SHP77 (cell line): ENCODE measurements at regions not wholly inside any gene's neighbourhood (a gene's known extent, or its start where the extent isn't known, plus 50 kb on each side); places are given as distances from the start of the nearest gene placed in this dataset.
"Not testable (repeated sequence)": the region's sequence is repeated elsewhere in the genome, so short reads cannot be mapped to it uniquely, and the experiment has no call there.

Experiments used
- DNase-seq, 2 experiments: peaks; one replicate each; lab custom pipeline; 2025; lab: John Stamatoyannopoulos, UW

- no peak for DNase-seq
Measured at GRCh38 chr22:48820481-48821345, 1007.0 kb downstream of the BRD1 start.

DNA sequence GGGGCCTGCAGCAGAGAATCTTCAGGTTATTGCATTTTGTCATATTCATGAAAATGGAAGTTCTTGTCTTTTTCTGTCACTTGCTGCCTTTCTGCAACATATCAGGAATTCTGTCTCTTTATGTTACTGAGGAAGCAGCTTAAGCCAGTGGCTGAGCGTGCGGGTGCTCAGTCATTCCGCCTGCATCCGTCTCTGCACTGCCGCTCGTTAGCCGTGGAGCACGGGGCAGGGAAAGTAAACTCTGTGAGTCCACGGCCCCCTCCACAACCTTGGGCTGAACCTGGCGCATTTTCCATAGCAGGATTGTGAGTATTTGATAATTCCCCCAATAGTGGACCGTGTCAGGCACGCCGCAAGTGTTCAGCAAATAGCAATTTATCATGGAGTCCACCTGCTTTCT lies 1007.7 kb downstream of the BRD1 start:
- DNase-seq, result no peak

DNA sequence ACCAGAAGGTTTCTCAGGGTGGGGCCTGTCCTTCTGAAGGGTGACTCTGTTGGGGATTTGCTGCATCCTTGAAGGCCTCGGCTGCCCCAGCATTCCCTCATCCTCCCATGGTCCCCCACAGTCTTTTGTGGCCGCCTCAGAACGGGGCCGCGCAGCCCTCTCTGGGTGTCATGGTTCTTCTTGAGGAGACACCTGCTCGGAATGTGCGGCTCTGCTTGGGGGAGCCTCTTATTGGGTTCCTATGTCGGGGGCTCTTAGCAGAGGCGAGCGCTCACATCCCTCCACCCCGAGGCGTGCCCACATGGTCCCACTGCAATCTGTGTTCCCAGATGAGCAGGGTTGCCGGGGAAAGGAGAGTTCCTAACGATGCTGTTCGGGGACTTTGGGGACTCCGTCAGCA lies 1008.4 kb downstream of the BRD1 start:
- no peak for DNase-seq

GRCh38 chr22:48817491-48817890 lies 1010.2 kb downstream of the BRD1 start:
- not testable (repeated sequence) for DNase-seq

GRCh38 chr22:48811885-48812284 lies 1015.8 kb downstream of the BRD1 start:
- DNase-seq, result no peak

DNA sequence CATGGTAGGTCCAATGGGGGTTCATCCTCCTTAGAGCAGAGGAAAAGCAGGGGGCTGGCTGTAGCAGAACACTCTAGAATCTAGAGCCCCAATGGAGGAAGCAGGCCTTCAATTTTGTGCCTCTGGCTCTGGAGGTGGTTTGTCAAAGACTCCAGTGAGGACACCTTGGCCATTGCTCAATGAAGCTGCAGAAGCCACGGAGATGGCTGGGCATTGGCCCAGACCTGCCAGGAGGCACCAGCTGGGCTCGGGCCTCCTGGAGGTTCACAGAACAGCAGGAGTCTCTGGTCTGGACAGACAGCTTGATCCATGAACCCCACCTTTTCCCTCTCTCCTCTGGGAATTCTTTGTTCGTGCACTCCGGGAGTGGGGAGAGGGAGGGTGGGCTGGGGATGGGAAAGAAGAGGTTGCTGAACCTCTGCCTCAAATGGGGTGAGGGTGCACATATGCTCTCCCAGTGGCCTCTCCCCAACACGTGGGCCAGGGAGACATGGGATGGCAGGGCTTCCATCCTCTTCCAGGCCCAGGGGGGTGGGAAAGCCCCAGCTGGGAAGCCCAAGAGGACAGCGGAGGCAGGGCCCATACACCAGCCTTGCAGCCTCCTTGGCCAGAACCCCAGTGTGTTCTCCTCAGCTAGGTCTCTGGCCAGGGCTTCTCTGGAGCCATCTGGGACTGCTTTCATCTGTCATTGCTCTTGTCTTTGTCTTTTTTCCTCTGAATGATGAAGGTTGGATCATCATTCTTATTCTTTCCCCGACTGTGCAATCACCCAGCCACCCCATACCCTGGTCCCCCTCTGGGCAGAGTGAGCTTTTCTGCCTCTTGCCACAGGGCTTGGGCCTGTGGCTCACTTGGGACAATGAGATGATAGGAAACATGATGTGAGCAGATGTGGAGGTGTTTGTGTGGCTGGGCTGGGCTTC lies 1019.4 kb downstream of the BRD1 start:
- no peak for DNase-seq

DNA sequence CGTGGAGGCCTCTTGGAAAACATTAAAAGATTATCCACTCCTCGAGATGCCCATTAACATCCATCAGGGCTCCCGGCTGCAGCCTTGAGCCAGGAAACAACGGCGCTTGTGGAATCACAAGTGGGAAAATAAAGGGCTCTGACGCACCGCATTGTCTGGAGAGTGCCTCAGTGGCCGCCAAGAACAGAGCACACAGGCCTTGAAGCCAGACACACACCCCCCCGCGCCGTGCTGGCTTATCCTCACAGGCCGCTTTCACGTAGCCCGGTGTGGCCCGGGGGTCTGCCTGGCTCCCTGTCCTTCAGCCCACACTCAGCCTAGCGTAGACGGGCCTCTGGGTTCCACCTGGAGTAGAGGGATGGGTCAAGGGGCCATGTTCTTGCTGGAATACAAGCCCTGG lies 1020.5 kb downstream of the BRD1 start:
- DNase-seq, result no peak

DNA sequence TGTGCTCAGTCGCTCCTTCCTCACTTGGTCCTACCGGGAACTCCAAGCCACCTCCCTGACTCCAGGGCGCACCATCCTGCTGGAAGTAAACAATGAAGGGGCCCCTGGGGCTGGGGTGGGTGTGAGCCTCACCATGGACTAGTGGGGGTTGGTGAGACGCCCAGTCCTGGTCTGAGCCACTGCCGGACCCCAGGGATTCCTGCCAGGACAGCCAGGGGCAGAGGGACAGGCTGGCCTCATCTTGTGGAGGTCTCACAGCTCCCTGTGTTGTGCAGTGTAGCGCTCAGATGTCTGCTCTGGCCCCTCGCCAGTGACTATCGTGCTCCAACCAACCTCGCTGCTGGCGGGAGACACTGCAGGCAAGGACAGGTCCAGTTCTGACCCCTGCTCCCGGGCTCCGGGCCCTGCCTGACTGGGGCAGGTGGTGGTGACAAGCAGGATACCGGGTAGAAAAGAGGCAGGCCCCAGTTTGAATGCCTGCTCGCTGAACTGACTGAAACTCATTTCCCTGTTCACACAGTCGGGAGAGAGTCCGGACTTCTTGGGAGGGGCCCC lies 1021.4 kb downstream of the BRD1 start:
- peak in 1 of 2 experiments; percentile 19 for DNase-seq

GRCh38 chr22:48805516-48805915 lies 1022.2 kb downstream of the BRD1 start:
- DNase-seq, result no peak

GRCh38 chr22:48804811-48805301 lies 1022.8 kb downstream of the BRD1 start:
- no peak for DNase-seq

GRCh38 chr22:48803948-48804810 lies 1023.5 kb downstream of the BRD1 start:
- no peak for DNase-seq

DNA sequence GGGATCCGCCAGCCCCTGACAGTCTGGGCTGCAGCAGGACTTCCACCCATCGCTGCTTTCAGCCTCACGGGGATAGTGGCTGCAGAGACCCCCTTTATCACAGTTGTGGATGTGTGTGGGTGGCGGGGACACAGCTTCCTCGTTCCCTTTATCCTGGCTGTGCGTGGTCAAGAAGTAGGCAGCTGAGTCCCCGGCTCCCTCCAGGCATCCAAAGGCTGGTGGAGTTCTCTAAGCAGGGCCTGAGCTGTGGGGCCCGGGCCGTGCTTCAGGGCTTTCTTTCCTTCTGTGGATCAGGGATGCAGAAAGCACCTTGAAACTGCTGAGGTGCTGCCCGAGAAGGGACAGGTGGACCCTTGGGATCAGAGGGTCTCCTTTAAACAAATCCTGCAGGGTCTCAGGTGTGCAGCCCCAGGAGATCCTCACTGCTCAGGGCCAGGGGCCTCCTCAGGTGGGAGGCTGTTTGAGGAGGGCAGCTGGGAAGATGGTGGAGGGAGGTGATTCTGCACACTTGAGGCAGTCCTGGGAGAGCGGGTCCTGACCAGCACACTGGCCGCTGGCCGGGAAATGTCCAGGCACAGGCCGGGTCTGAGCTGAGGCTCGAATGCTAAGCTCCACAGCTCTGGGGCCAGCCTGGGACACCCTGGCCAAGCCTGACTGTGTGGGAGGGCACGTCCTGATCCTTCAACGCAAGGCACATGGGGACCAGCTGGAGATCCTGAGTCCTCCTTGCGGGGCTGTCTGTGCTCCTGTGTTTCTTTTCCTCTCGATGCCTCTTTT lies 1024.3 kb downstream of the BRD1 start:
- no peak for DNase-seq

- no peak for DNase-seq
Measured at GRCh38 chr22:48802576-48802975, 1025.1 kb downstream of the BRD1 start.

- DNase-seq, result no peak
Measured at GRCh38 chr22:48800886-48801607, 1026.6 kb downstream of the BRD1 start.

- no peak for DNase-seq
Measured at GRCh38 chr22:48800036-48800885, 1027.4 kb downstream of the BRD1 start.

GRCh38 chr22:48799227-48799970 lies 1028.3 kb downstream of the BRD1 start:
- DNase-seq, result no peak

- DNase-seq, result no peak
Measured at GRCh38 chr22:48798281-48799226, 1029.1 kb downstream of the BRD1 start.
